GM12892 (cell line): ENCODE measurements at regions not wholly inside any gene's neighbourhood (a gene's known extent, or its start where the extent isn't known, plus 50 kb on each side); places are given as distances from the start of the nearest gene placed in this dataset.

ENCODE experiments used
- POLR2A ChIP-seq: IDR thresholded peaks from 2 replicates; pipeline ENCODE4 v1.6.1; 2011; ENCODE audit warnings: low read depth, low read length, control low read depth
- POLR2AphosphoS5 ChIP-seq: IDR thresholded peaks from 2 replicates; pipeline ENCODE4 v1.6.1; 2011; ENCODE audit warnings: low read depth, low read length, control low read depth
- TAF1 ChIP-seq: IDR thresholded peaks from 2 replicates; pipeline ENCODE4 v1.6.1; 2011; ENCODE audit warnings: low read depth, mild to moderate bottlenecking, control low read depth, low read length, borderline replicate concordance

DNA sequence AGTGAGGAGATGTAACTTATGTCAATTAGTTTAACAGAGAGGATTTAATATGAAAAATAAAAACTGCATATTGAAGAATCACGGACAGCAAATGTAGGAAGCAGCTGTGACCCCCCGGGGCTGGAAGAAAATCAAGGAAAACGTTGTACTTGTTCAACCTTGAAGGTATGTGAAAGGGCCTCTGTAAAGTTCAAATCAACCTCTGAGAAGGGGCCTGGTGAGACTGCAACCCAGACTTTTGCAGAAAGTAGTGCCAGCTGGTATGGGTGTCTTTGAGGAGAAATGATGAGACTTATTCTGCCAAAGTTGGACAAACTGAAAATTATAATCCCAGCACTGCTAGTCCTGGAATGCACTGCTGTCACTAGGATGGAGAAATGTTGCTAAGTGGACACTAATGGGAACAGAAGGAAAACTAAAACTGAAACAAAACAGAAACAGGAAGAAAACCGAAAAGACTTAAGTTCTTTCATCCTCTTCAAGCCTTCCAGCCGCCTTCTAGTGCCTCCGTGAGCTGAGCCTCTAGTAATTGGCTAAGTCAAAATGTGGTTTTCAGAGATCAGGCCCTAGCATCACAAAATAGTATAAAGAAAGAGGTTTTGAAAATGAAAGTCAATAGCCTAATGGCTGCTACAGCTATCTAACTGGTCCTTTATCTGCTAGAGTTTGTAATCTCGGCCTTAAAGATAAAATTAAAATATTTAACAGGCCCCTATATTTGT is 253.7 kb upstream of the SORCS1 start:
- TF ChIP-seq POLR2A (no peak), POLR2AphosphoS5 (no peak), TAF1 (no peak)
